ENCODE measurements at regions not wholly inside any gene's neighbourhood (a gene's known extent, or its start where the extent isn't known, plus 50 kb on each side); places are given as distances from the start of the nearest gene placed in this dataset.

- no peak for DNase-seq (ENCODE audit: low read depth)
- TF ChIP-seq CTCF (IDR thresholded peaks at IDR 0.05; ENCODE audit: low read depth, low read length, missing control alignments), result no peak
- in situ Hi-C loops (cut with HindIII; ENCODE audit: low sequenced_read_pairs), result no loop called here
- no peak overlapping the region for H3K4me3 ChIP-seq (ENCODE audit: low read depth, low read length)
Observed at GRCh38 chr2:234331966-234332365, 164.9 kb downstream of the ARL4C start.

GRCh38 chr2:234331566-234331965 is 165.3 kb downstream of the ARL4C start:
- no peak for TF ChIP-seq CTCF (IDR thresholded peaks at IDR 0.05; ENCODE audit: low read depth, low read length, missing control alignments)
- in situ Hi-C loops (cut with HindIII; ENCODE audit: low sequenced_read_pairs), result no loop called here
- DNase-seq (ENCODE audit: low read depth), result no peak
- no peak overlapping the region for H3K4me3 ChIP-seq (ENCODE audit: low read depth, low read length)

- no peak overlapping the region for H3K4me3 ChIP-seq (ENCODE audit: low read depth, low read length)
- TF ChIP-seq CTCF (IDR thresholded peaks at IDR 0.05; ENCODE audit: low read depth, low read length, missing control alignments), result no peak
- in situ Hi-C loops (cut with HindIII; ENCODE audit: low sequenced_read_pairs), result no loop called here
- no peak for DNase-seq (ENCODE audit: low read depth)
Observed at GRCh38 chr2:234330902-234331301, 166.0 kb downstream of the ARL4C start.

- H3K4me3 ChIP-seq (ENCODE audit: low read depth, low read length), result no peak overlapping the region
- DNase-seq (ENCODE audit: low read depth), result no peak
- no peak for TF ChIP-seq CTCF (IDR thresholded peaks at IDR 0.05; ENCODE audit: low read depth, low read length, missing control alignments)
- in situ Hi-C loops (cut with HindIII; ENCODE audit: low sequenced_read_pairs), result no loop called here
Observed at GRCh38 chr2:234329202-234329960, 167.5 kb downstream of the ARL4C start.

GRCh38 chr2:234328444-234328990 is 168.4 kb downstream of the ARL4C start:
- DNase-seq (ENCODE audit: low read depth), result no peak
- H3K4me3 ChIP-seq (ENCODE audit: low read depth, low read length), result no peak overlapping the region
- TF ChIP-seq CTCF (IDR thresholded peaks at IDR 0.05; ENCODE audit: low read depth, low read length, missing control alignments), result no peak
- in situ Hi-C loops (cut with HindIII; ENCODE audit: low sequenced_read_pairs), result no loop called here

GRCh38 chr2:234326694-234327093 is 170.2 kb downstream of the ARL4C start:
- TF ChIP-seq CTCF (IDR thresholded peaks at IDR 0.05; ENCODE audit: low read depth, low read length, missing control alignments), result no peak
- no peak for DNase-seq (ENCODE audit: low read depth)
- H3K4me3 ChIP-seq (ENCODE audit: low read depth, low read length), result no peak overlapping the region
- in situ Hi-C loops (cut with HindIII; ENCODE audit: low sequenced_read_pairs), result no loop called here
